HK-2 (cell line): ENCODE measurements at regions not wholly inside any gene's neighbourhood (a gene's known extent, or its start where the extent isn't known, plus 50 kb on each side); places are given as distances from the start of the nearest gene placed in this dataset.

Experiments
- DNase-seq: peaks from one replicate; pipeline ENCODE4 v3.0.0-alpha.2; 2018; ENCODE audit not compliant: unreplicated experiment

- no peak for DNase-seq
These were observed 269.3 kb downstream of the FOXA2 start for GRCh38 chr20:22315073-22315472.

- peak; percentile 27 for DNase-seq
These were observed 271.5 kb downstream of the FOXA2 start for GRCh38 chr20:22312744-22313346.

DNA sequence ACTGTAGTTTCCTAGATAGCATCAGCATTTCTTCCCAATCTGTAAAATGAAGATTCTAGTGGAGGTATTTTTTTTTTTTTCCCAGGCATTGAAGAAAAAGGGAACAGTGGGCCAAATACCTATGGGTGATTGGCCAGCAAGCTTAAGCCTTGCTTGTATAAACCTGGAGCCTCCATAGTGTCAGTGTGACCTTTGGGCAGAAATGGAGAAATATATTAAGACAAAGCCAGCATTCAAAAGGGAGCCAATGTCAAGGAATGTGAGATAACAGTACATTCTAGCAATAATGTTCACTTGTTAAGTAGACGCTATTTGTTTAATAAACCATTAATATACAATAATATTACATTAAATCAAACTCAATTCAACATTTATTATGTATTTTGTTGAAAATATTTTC lies 275.4 kb downstream of the FOXA2 start:
- DNase-seq: no peak

DNA sequence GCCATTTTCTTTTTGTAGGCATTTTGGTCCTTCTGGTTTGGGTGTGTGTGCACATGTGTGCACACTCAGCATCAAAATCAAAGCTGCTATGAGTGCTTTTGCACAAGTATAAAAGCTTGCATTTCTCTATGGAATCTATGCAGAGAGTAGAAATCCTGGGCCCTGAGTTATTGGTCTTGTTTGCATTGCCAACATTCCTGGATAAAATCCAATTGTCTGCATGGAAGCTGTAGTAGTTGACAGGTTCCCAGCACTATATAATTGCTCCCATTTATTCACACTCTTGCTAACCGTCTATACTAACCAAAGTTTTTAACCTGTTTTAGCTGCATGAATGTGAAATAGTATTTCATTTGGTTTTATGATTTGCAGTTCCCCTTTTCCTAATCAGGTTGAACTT lies 277.0 kb downstream of the FOXA2 start:
- DNase-seq: no peak

DNA sequence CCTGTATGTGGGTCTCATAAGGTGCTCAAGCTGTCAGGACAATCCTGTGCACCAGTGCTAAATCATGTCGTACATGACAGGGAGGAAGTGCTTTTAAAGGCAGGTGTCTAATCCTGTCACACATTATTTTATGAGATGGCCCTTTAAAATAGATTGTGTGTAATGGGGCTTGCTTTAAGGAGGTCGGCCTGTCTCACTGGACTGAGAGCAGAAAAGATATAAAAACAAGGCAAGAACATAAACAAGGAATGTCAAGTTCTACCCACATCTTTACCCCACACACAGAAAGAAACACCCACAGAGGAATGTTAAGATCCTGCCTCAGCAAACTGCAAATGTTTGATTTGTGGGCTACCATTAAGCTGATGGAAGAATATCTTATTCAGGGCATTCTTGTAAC lies 279.0 kb downstream of the FOXA2 start:
- DNase-seq: no peak

DNA sequence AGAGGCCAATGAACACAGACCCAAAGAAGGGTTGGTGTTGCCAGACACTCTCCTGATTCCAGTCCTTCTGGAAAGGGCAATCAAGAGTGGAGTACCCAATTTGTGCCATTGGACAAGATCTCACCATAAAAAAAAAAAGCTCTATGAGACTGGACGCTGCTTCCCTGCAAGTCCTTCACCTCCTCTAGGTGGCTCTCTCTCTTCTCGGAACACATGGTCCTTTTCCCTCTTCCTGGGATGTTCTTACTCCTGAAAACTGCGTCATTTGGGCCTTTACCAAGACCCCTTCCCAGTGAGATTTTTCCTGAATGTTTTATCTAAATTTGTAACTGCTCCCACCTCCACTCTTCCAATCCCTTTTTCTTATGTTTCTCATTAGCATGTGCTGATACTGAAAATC lies 280.8 kb downstream of the FOXA2 start:
- DNase-seq: no peak

DNA sequence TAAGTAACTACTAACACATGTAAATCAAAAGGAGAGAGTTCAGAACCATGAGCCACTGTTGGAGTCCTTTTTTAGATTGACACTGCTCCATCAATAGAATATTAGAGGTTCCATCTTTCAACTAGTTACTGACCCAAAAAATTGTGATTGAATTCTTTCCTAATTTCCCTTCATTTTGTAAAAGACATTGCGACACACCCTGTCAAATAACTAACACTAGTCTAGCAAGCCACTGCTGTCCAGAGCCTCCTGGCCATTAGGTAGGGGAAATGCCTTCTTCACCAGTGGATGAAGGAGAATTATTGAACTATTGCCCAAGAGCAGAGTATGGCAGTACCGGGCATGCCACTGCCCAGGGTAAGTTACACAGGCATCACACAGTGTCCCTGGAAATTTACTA lies 282.3 kb downstream of the FOXA2 start:
- no peak for DNase-seq

- no peak for DNase-seq
These were observed 290.5 kb downstream of the FOXA2 start for GRCh38 chr20:22293886-22294285.

DNA sequence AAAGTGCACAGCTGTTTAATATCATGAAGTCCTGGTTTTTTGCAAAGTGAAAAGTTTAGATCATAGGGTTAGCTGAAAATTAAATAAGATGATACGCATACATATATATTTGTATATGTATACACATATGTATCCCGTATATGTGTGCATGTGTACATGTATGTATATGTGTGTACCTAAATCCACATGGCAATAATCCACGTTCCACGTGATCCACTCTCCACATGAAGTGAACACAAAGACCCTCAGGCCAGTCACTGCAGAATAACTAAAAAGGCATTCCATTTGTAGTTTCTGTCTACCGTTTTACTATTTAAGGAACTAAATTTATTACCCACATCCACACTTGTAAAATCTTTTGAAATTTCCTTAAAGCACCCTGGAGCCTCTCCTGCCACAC lies 294.9 kb downstream of the FOXA2 start:
- no peak for DNase-seq

DNA sequence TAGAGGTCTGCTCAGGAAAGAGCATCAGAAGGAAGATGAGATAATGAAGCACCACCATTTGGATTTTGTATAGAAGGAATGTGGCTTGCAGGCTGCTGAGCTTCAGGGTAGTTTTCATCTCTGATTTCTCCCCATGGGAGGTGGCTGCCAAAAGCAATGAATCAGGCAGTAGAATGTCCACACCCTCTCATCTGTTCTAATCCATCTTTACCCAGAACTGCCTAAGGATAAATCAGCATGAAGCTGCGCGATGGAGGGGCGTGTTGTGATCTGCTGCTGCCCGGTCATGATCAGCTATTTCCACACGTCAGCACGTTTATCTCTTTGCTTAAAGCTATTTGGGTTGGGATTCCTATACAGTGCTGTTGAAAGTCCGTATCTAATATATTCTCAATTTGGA lies 295.4 kb downstream of the FOXA2 start:
- no peak for DNase-seq

GRCh38 chr20:22288156-22288555 lies 296.2 kb downstream of the FOXA2 start:
- no peak for DNase-seq

- DNase-seq: no peak
These were observed 298.8 kb downstream of the FOXA2 start for GRCh38 chr20:22285555-22285954.

GRCh38 chr20:22282696-22283095 lies 301.7 kb downstream of the FOXA2 start:
- DNase-seq: no peak

DNA sequence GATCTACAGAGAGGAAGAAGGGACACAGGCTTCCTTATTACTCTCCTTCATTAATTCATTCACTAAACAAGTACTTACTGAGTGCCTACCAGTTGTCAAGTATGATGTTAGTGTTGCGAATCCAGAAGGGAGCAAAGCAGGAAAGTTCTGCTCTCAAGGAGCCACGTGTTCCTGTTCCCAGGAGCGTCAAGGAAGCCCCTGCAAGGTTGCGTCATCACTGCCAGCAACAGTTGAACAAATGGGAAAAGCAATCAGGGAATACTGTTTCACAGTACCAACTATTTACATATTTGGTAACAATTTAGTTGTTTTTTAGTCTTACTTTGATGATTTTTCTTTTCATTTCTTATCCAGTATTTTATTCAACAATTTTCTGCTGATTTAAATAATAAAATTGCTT lies 310.0 kb downstream of the FOXA2 start:
- DNase-seq: no peak

DNA sequence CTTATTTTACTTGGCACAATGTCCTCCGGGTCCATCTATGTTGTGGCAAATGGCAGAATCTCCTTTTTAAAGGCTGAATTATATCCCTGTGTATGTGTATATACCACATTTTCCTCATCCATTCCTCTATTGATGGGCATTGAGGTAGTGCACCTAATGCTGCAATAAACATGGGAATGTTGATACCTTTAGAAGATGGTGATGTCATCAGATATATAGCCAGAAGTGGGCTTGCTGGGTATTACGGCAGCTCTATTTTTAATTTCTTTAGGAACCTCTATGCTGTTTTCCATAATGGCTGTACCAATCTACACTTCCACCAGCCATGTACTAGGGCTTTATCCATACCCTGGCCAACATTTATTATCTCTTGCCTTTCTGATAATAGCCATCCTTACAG lies 315.7 kb downstream of the FOXA2 start:
- DNase-seq: no peak

- no peak for DNase-seq
These were observed 319.5 kb downstream of the FOXA2 start for GRCh38 chr20:22264917-22265316.

DNA sequence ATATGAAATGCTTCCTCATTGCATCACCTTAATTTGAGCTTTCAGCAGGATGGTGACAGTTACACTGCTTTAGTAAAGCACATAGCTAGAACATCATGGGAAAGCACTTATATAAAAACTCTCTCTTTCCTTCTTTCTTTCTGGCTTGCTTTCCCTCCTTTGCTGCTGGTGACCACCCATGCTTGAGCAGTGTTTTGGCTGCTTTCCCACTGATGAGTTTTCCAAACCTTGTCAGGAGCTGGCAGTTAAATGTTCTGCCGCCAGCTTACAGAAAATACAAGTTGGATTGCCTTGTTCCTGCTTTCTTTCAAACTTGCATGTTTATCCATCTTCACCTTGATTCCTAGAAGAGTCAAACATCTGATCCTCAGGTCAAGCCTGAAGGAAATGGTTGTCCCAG lies 323.9 kb downstream of the FOXA2 start:
- no peak for DNase-seq

DNA sequence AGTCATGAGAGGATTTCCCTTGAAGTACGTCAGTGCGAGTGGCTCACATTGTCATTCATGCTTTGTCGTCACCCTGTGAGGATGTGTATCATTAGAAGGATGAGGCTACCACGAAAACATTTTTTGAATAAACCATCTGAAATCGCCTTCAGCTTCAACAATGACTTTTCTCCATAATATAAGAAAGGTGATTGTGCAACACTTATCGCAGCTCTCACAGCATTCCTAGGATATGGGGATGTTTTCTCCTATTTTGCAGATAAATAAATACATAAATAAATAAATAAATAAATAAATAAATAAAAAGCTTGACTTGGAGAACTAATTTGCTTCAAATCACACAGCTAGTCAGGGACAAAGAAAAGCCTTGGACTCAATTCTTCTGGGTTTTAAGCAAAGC lies 326.5 kb downstream of the FOXA2 start:
- DNase-seq: no peak

DNA sequence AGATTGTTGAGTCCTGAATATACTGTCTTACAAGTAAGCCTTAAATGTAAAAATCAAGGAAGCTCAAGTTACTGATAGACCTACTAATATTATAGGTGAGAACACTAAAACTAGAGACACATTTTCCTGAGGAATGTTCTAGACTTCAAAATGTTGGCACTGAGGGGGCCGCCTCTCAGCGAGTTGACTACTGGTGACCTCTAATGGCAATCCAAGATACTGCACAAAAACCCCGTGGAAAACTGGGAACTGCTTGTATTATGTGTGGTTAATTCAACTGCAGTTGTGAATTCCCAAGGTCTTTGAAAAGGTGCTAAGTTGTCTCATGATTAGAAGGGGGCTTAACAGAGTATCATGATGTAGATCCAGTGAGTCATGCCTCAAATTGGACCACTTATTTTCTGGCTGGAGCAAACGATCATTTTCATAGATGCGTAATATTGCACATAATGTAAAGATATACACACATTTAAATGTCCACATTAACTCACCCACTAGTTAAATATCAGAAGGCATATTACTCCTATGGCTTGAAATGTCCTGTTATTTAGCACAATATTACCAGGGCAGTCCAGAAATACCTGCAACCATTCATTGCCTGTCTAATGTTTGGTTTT lies 336.2 kb downstream of the FOXA2 start:
- DNase-seq: peak; percentile 10

- no peak for DNase-seq
These were observed 339.2 kb downstream of the FOXA2 start for GRCh38 chr20:22245139-22245538.

GRCh38 chr20:22243067-22243466 lies 341.3 kb downstream of the FOXA2 start:
- no peak for DNase-seq

DNA sequence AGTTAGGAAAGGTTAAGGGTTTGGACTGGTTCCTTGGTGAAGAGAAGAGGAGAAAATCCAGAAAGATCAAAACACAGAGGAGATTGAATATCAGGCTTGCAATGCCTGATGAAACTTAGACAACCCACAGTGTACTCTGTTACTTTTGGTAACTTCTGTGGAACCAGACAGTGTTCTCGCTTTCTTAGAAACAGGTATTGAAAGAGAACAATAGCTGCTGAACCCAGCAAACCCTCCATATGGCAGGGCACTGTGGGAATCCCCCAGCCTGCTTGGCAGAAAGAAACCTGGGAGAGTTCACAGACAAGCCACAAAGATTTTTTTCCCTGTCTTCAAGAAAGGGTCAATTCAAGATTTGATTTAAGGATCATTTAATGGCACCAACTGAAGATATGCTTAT lies 342.8 kb downstream of the FOXA2 start:
- DNase-seq: no peak

DNA sequence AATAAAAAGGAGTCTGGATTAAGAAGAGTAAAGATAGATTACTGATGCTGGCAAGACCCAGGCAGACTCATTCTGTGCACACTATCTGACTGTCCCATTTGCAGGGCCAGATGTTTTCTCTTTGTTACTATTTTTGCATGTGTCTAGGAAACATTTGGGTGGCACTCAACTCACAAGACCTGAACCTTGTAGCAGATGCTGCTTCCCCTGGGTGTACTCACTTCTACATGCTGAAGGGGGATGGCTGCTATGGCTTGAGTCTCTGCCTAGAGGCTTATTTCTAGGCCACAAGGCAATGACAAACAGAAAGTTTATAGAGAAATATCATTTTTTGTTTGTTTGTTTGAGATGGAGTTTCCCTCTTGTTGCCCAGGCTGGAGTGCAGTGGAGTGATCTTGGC lies 351.4 kb downstream of the FOXA2 start:
- DNase-seq: no peak

DNA sequence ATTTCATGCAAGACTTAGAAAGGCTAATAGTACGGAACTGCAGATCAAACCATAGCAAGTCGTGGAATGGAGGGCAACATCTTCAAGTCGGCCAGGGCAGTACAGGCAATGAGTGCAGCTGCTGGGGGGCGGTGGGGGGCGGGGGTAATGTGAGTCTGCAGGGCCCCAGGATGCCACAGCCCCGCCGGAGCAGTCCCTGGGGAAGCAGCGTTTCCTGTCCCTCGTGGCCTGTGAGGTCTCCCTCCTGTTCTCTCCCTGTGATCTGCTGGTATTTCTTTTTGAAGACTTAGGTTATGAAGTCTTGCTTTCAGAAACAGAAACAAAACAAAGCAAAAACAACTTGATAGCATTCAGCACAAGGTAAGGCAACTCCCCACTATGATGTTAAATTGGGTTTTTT lies 351.9 kb downstream of the FOXA2 start:
- DNase-seq: no peak
